ENCODE measurements at regions not wholly inside any gene's neighbourhood (a gene's known extent, or its start where the extent isn't known, plus 50 kb on each side); places are given as distances from the start of the nearest gene placed in this dataset.

GRCh38 chr2:64312622-64313397 is 141.2 kb upstream of the LGALSL start:
- no peak for TF ChIP-seq TAF1 (IDR thresholded peaks at IDR 0.05; ENCODE audit: borderline replicate concordance, insufficient read depth, low read length)
- no peak for TF ChIP-seq SIN3A (IDR thresholded peaks at IDR 0.05; ENCODE audit: borderline replicate concordance, insufficient read depth, low read length)
- TF ChIP-seq, protein P1, sequence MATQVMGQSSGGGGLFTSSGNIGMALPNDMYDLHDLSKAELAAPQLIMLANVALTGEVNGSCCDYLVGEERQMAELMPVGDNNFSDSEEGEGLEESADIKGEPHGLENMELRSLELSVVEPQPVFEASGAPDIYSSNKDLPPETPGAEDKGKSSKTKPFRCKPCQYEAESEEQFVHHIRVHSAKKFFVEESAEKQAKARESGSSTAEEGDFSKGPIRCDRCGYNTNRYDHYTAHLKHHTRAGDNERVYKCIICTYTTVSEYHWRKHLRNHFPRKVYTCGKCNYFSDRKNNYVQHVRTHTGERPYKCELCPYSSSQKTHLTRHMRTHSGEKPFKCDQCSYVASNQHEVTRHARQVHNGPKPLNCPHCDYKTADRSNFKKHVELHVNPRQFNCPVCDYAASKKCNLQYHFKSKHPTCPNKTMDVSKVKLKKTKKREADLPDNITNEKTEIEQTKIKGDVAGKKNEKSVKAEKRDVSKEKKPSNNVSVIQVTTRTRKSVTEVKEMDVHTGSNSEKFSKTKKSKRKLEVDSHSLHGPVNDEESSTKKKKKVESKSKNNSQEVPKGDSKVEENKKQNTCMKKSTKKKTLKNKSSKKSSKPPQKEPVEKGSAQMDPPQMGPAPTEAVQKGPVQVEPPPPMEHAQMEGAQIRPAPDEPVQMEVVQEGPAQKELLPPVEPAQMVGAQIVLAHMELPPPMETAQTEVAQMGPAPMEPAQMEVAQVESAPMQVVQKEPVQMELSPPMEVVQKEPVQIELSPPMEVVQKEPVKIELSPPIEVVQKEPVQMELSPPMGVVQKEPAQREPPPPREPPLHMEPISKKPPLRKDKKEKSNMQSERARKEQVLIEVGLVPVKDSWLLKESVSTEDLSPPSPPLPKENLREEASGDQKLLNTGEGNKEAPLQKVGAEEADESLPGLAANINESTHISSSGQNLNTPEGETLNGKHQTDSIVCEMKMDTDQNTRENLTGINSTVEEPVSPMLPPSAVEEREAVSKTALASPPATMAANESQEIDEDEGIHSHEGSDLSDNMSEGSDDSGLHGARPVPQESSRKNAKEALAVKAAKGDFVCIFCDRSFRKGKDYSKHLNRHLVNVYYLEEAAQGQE (IDR thresholded peaks at IDR 0.05; ENCODE audit: insufficient read depth in 1 of 2, low read depth in 2 of 2, low read length in 2 of 2): no peak

All from PFSK-1 (cell line).